Neural progenitor cell (in vitro differentiated cells): ENCODE measurements at regions not wholly inside any gene's neighbourhood (a gene's known extent, or its start where the extent isn't known, plus 50 kb on each side); places are given as distances from the start of the nearest gene placed in this dataset.
"Not testable (repeated sequence)": the region's sequence is repeated elsewhere in the genome, so short reads cannot be mapped to it uniquely, and the experiment has no call there.

ENCODE experiments used
- DNase-seq: peaks from one replicate; pipeline ENCODE4 v3.0.0-alpha.2; 2016; ENCODE audit warnings: low spot score
- H2AFZ ChIP-seq: fragments of 200-600 bp; sonication (generic); replicated peaks from 2 replicates; pipeline ENCODE4 v1.6.1; 2016; ENCODE audit warnings: antibody characterized with exemption
- H3F3A ChIP-seq: fragments of 200-600 bp; sonication (generic); 2 replicates; pipeline ENCODE4 v1.6.1; 2016; ENCODE audit warnings: antibody characterized with exemption, low read depth
- H3K27ac ChIP-seq: fragments of 200-600 bp; sonication (generic); 2 replicates; pipeline ENCODE4 v1.5.1; 2016; ENCODE audit warnings: mild to moderate bottlenecking
- H3K27me3 ChIP-seq: fragments of 200-600 bp; sonication (generic); 2 replicates; pipeline ENCODE4 v1.6.1; 2016; ENCODE audit warnings: mild to moderate bottlenecking, moderate library complexity
- H3K36me3 ChIP-seq: fragments of 200-600 bp; sonication (generic); 2 replicates; pipeline ENCODE4 v1.5.1; 2016
- H3K4me1 ChIP-seq: fragments of 200-600 bp; sonication (generic); 2 replicates; pipeline ENCODE4 v1.6.1; 2016; ENCODE audit warnings: mixed run types
- H3K4me2 ChIP-seq: fragments of 200-600 bp; sonication (generic); 2 replicates; pipeline ENCODE4 v1.6.1; 2016
- H3K4me3 ChIP-seq: fragments of 200-600 bp; sonication (generic); 2 replicates; pipeline ENCODE4 v1.5.1; 2016
- H3K79me2 ChIP-seq: fragments of 200-600 bp; sonication (generic); 2 replicates; pipeline ENCODE4 v1.6.1; 2016; ENCODE audit warnings: low read depth
- H3K9ac ChIP-seq: fragments of 200-600 bp; sonication (generic); 2 replicates; pipeline ENCODE4 v1.6.1; 2016
- H3K9me3 ChIP-seq: fragments of 200-600 bp; sonication (generic); 2 replicates; pipeline ENCODE4 v1.5.1; 2016; ENCODE audit warnings: low read depth
- H4K20me1 ChIP-seq: fragments of 200-600 bp; sonication (generic); 2 replicates; pipeline ENCODE4 v1.6.1; 2016; ENCODE audit warnings: low read depth
- H3K27ac Mint-ChIP-seq: 3 replicates; pipeline ENCODE4 v1.8.0; 2021; ENCODE audit warnings: mixed read lengths
- H3K27me3 Mint-ChIP-seq: 2 replicates; pipeline ENCODE4 v1.8.0; 2022; ENCODE audit warnings: low read depth, mild to moderate bottlenecking, inconsistent platforms, moderate library complexity, mixed read lengths; ENCODE audit not compliant: insufficient read depth
- H3K36me3 Mint-ChIP-seq: 3 replicates; pipeline ENCODE4 v1.8.0; 2021; ENCODE audit warnings: mixed read lengths
- H3K4me1 Mint-ChIP-seq: 3 replicates; pipeline ENCODE4 v1.8.0; 2021; ENCODE audit warnings: mixed read lengths
- H3K4me3 Mint-ChIP-seq: 3 replicates; pipeline ENCODE4 v1.8.0; 2021; ENCODE audit warnings: mild to moderate bottlenecking, moderate library complexity, mixed read lengths
- H3K9me3 Mint-ChIP-seq: 3 replicates; pipeline ENCODE4 v1.8.0; 2020; ENCODE audit warnings: mixed read lengths
- EZH2 ChIP-seq: fragments of 200-600 bp; sonication (generic); IDR thresholded peaks from 2 replicates; pipeline ENCODE4 v1.6.1; 2017; ENCODE audit warnings: antibody characterized with exemption, mild to moderate bottlenecking, moderate library complexity
- EZH2phosphoT487 ChIP-seq: fragments of 200-600 bp; sonication (generic); IDR thresholded peaks from 2 replicates; pipeline ENCODE4 v1.6.1; 2017; ENCODE audit warnings: antibody characterized with exemption
- TF ChIP-seq, protein P1 (sequence below): fragments of 200-600 bp; sonication (generic); IDR thresholded peaks from 2 replicates; pipeline ENCODE4 v1.5.1; 2017; ENCODE audit warnings: antibody characterized with exemption, mild to moderate bottlenecking

- no peak for DNase-seq
- Histone ChIP-seq H4K20me1 (no peaks in the 10 kb centered on the region), H3K4me3 (no peak overlapping the region), H3K9ac (no peak overlapping the region), H3K79me2 (no peaks in the 10 kb centered on the region), H3K4me1 (no peaks in the 10 kb centered on the region), H3K27ac (no peak overlapping the region), H3K36me3 (no peaks in the 10 kb centered on the region), H3K4me2 (no peak overlapping the region), H2AFZ (no peak overlapping the region), H3F3A (no peaks in the 10 kb centered on the region), H3K27me3 (no peaks in the 10 kb centered on the region), H3K9me3 (no peaks in the 10 kb centered on the region)
- Mint-ChIP-seq H3K27me3 (no peaks in the 10 kb centered on the region), H3K36me3 (no peaks in the 10 kb centered on the region), H3K4me3 (no peak overlapping the region), H3K27ac (no peak overlapping the region), H3K4me1 (no peaks in the 10 kb centered on the region), H3K9me3 (no peaks in the 10 kb centered on the region)
- TF ChIP-seq EZH2, result no peak
- no peak for TF ChIP-seq EZH2phosphoT487
- TF ChIP-seq, protein P1, sequence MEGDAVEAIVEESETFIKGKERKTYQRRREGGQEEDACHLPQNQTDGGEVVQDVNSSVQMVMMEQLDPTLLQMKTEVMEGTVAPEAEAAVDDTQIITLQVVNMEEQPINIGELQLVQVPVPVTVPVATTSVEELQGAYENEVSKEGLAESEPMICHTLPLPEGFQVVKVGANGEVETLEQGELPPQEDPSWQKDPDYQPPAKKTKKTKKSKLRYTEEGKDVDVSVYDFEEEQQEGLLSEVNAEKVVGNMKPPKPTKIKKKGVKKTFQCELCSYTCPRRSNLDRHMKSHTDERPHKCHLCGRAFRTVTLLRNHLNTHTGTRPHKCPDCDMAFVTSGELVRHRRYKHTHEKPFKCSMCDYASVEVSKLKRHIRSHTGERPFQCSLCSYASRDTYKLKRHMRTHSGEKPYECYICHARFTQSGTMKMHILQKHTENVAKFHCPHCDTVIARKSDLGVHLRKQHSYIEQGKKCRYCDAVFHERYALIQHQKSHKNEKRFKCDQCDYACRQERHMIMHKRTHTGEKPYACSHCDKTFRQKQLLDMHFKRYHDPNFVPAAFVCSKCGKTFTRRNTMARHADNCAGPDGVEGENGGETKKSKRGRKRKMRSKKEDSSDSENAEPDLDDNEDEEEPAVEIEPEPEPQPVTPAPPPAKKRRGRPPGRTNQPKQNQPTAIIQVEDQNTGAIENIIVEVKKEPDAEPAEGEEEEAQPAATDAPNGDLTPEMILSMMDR, result no peak
Measured at GRCh38 chr2:228913176-228913575, 357.9 kb downstream of the PID1 start.

DNA sequence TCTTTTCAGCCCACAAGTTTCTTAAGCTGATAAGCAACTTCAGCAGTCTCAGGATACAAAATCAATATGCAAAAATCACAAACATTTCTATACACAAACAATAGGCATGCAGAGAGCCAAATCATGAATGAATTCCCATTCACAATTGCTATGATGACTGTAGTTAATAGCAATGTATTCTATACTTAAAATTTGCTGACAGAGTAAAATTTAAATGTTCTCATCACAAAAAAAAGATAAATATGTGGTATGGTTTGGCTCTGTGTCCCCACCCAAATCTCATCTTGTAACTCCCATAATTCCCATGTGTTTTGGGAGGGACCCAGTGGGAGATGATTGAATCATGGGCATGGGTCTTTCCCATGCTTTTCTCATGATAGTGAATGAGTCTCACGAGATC lies 360.2 kb downstream of the PID1 start:
- not testable (repeated sequence) for H3K4me3 Mint-ChIP-seq, H3K4me1 Mint-ChIP-seq, H3K36me3 Mint-ChIP-seq, H3K27me3 ChIP-seq, H3K9me3 ChIP-seq, H3K27me3 Mint-ChIP-seq, H3K9me3 Mint-ChIP-seq, H3K4me1 ChIP-seq, H3F3A ChIP-seq, H3K36me3 ChIP-seq, H4K20me1 ChIP-seq, H3K9ac ChIP-seq, H3K27ac ChIP-seq, H2AFZ ChIP-seq, H3K27ac Mint-ChIP-seq, H3K4me2 ChIP-seq, H3K4me3 ChIP-seq, DNase-seq, H3K79me2 ChIP-seq

GRCh38 chr2:228902176-228902575 lies 368.9 kb downstream of the PID1 start:
- H3K79me2 ChIP-seq, result no peaks in the 10 kb centered on the region
- H3K27me3 Mint-ChIP-seq, result no peaks in the 10 kb centered on the region
- no peaks in the 10 kb centered on the region for H3K27me3 ChIP-seq
- no peak for DNase-seq
- no peak overlapping the region for H3K27ac ChIP-seq
- no peaks in the 10 kb centered on the region for H3K9me3 Mint-ChIP-seq
- TF ChIP-seq, protein P1, result no peak
- no peak for TF ChIP-seq EZH2
- TF ChIP-seq EZH2phosphoT487, result no peak
- H3K4me1 Mint-ChIP-seq, result no peaks in the 10 kb centered on the region
- no peaks in the 10 kb centered on the region for H3F3A ChIP-seq
- H3K4me2 ChIP-seq, result no peak overlapping the region
- no peaks in the 10 kb centered on the region for H3K4me1 ChIP-seq
- H2AFZ ChIP-seq, result no peak overlapping the region
- no peak overlapping the region for H3K4me3 Mint-ChIP-seq
- no peaks in the 10 kb centered on the region for H3K36me3 ChIP-seq
- H3K27ac Mint-ChIP-seq, result no peak overlapping the region
- H4K20me1 ChIP-seq, result no peaks in the 10 kb centered on the region
- no peak overlapping the region for H3K4me3 ChIP-seq
- no peaks in the 10 kb centered on the region for H3K9me3 ChIP-seq
- H3K36me3 Mint-ChIP-seq, result no peaks in the 10 kb centered on the region
- no peak overlapping the region for H3K9ac ChIP-seq

DNA sequence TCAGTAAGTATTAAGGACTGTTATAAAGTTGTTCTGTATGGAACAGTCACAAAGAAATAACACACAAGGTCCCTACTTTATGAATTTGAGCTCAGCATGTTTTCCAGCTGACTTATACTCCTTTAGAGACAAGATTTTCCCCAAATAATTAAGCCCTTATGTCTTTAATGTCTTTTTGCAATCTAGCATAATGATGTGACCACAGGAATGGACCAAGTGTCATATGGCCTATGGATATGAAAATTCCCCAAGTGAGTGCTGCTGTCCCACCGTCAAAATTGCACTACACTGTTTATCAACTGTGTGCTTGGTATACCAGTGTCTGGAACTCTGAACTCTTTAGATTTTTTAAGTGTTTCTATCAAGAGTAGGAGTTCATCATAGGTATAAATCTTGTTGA lies 369.6 kb downstream of the PID1 start:
- no peaks in the 10 kb centered on the region for H3K9me3 Mint-ChIP-seq
- TF ChIP-seq EZH2phosphoT487, result no peak
- TF ChIP-seq, protein P1, result no peak
- no peak for TF ChIP-seq EZH2
- no peaks in the 10 kb centered on the region for H3K27me3 Mint-ChIP-seq
- Histone ChIP-seq H3K27me3 (no peaks in the 10 kb centered on the region), H3K79me2 (no peaks in the 10 kb centered on the region), H3K4me2 (no peak overlapping the region), H3K4me3 (no peak overlapping the region), H3K9ac (no peak overlapping the region), H4K20me1 (no peaks in the 10 kb centered on the region), H3F3A (no peaks in the 10 kb centered on the region), H3K27ac (no peak overlapping the region), H2AFZ (no peak overlapping the region), H3K9me3 (no peaks in the 10 kb centered on the region), H3K36me3 (no peaks in the 10 kb centered on the region), H3K4me1 (no peaks in the 10 kb centered on the region)
- no peaks in the 10 kb centered on the region for H3K4me1 Mint-ChIP-seq
- H3K4me3 Mint-ChIP-seq, result no peak overlapping the region
- no peak for DNase-seq
- no peak overlapping the region for H3K27ac Mint-ChIP-seq
- H3K36me3 Mint-ChIP-seq, result no peaks in the 10 kb centered on the region
